ENCODE measurements at regions not wholly inside any gene's neighbourhood (a gene's known extent, or its start where the extent isn't known, plus 50 kb on each side); places are given as distances from the start of the nearest gene placed in this dataset.

DNA sequence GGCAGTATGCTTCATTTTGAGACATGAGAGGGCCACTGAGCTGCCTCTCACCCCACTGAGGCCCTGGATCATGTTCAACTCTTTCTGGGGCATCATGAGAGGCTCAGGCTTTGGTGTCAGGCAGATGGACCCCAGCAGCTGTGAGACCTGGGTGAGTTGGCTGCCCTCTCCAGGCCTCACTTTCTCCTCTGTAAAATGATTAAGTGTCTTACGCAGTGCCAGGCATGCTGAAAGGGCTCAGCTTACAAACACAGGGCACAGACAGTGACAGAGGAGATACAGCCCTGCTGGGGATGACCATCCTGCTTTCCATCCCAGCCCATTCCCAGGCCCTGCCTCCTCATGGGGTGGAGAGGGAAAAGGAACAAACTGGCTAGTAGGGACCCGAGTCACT lies 387.4 kb downstream of the MATN1 start:
- no peak for TF ChIP-seq GATA2 (IDR thresholded peaks at IDR 0.05; ENCODE audit: low read depth, low read length)
- TF ChIP-seq GATA3 (IDR thresholded peaks at IDR 0.05; ENCODE audit: low read depth, low read length), result no peak

Data from SH-SY5Y (cell line).